ENCODE measurements at regions not wholly inside any gene's neighbourhood (a gene's known extent, or its start where the extent isn't known, plus 50 kb on each side); places are given as distances from the start of the nearest gene placed in this dataset.

DNA sequence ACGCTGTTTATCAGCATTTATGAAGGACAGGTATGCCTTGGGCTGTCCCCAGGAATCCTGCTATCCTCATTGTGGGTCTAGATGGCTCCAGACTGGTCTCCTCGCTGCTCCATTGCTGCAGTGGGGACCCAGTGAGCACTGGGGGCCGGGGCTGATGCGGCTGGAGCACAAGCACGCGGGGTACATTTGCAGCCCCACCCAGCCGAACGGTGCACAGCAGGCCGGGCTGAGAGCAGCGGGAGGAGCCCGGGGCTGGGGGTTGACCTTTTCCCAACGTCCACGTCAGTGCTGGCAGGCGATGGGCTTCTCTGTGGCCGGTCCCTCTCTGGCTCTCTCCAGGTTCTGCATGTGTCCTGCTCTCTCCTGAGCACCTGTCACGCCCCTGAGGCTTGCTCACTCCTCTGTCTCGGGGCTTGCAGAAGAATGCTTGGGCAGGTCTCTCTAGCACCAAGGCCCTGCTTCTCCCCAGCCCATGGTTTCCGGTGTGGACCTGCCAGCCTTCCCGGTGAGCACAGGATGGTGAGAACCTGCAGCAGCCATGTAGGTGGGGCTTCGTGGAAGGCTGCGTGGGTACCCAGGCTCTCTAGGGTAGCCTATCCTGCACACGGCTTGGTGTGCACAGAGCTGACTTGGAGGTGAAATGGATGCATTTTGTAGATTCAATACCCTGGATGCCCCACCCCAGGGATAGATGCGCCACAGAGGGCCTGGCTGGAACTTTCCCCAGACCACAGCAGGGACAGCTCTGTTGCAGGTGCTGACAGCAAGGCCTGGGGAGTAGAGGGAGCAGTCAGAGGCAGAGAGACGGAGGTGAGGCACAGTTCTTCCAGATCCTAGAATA is 89.1 kb upstream of the ADRA2C start:
- Histone ChIP-seq H3K9me1 (replicated peaks; ENCODE audit: control insufficient read depth, extremely low read depth, insufficient read depth, low read length) (no peaks in the 10 kb centered on the region), H3K4me1 (ENCODE audit: control insufficient read depth, extremely low read depth, insufficient read depth, low read length) (no peaks in the 10 kb centered on the region), H3K4me2 (ENCODE audit: insufficient read depth, low read length) (no peak overlapping the region), H3K27me3 (ENCODE audit: control insufficient read depth in 2 of 2, insufficient read depth in 2 of 2, low read length in 2 of 2) (no peaks in the 10 kb centered on the region), H3K79me2 (ENCODE audit: control insufficient read depth, insufficient read depth, low read length) (no peaks in the 10 kb centered on the region), H3K36me3 (ENCODE audit: control insufficient read depth in 2 of 2, extremely low read depth in 1 of 2, insufficient read depth in 2 of 2, low read length in 2 of 2) (no peaks in the 10 kb centered on the region), H3K27ac (ENCODE audit: insufficient read depth, low read depth, low read length) (no peak overlapping the region), H3K4me3 (replicated peaks in 1 of 3; ENCODE audit: insufficient read depth in 1 of 3, low read depth in 1 of 3, low read length in 3 of 3) (no peak overlapping the region), H3K9ac (replicated peaks; ENCODE audit: extremely low read depth, insufficient read depth, low read length) (no peak overlapping the region), H3K9me3 (replicated peaks; ENCODE audit: control insufficient read depth, insufficient read depth, low read length) (no peaks in the 10 kb centered on the region), H2AFZ (ENCODE audit: low read depth, low read length) (no peak overlapping the region), H4K20me1 (replicated peaks; ENCODE audit: control insufficient read depth, extremely low read depth, insufficient read depth, low read length) (no peaks in the 10 kb centered on the region)
- intact Hi-C loops (cut with micrococcal nuclease) (no loop called here), dilution Hi-C loops (cut with MboI; ENCODE audit: extremely low pct_ligation_motif_present, low sequenced_read_pairs) (no loop called here)
- CTCF ChIA-PET = no interaction called here
- POLR2A ChIA-PET = no interaction called here
- no TSS peak for BruUV-seq (replicated peaks)
- TF ChIP-seq, protein P1, sequence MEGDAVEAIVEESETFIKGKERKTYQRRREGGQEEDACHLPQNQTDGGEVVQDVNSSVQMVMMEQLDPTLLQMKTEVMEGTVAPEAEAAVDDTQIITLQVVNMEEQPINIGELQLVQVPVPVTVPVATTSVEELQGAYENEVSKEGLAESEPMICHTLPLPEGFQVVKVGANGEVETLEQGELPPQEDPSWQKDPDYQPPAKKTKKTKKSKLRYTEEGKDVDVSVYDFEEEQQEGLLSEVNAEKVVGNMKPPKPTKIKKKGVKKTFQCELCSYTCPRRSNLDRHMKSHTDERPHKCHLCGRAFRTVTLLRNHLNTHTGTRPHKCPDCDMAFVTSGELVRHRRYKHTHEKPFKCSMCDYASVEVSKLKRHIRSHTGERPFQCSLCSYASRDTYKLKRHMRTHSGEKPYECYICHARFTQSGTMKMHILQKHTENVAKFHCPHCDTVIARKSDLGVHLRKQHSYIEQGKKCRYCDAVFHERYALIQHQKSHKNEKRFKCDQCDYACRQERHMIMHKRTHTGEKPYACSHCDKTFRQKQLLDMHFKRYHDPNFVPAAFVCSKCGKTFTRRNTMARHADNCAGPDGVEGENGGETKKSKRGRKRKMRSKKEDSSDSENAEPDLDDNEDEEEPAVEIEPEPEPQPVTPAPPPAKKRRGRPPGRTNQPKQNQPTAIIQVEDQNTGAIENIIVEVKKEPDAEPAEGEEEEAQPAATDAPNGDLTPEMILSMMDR (IDR thresholded peaks at IDR 0.05; ENCODE audit: extremely low read depth in 1 of 2, insufficient read depth in 1 of 2, low read depth in 1 of 2, low read length in 2 of 2) = no peak
- TF ChIP-seq GATA2 (IDR thresholded peaks at IDR 0.05; ENCODE audit: insufficient read depth, insufficient read length, low read depth, low read length) (no peak), MYC (IDR thresholded peaks at IDR 0.05; ENCODE audit: low read depth, low read length) (no peak), POLR2A (IDR thresholded peaks at IDR 0.05; ENCODE audit: low read depth, low read length) (no peak), POLR2AphosphoS5 (IDR thresholded peaks at IDR 0.05; ENCODE audit: insufficient read depth, low read depth, low read length) (no peak), JUN (IDR thresholded peaks at IDR 0.05; ENCODE audit: borderline replicate concordance, insufficient read depth, insufficient read length, low read depth) (no peak)
- no peak for FAIRE-seq
- no peak for DNase-seq (ENCODE audit: low read depth, low spot score)

Data from endothelial cell of umbilical vein (primary cell).